ENCODE measurements at regions not wholly inside any gene's neighbourhood (a gene's known extent, or its start where the extent isn't known, plus 50 kb on each side); places are given as distances from the start of the nearest gene placed in this dataset.

GRCh38 chr16:73434621-73435020, 386.7 kb upstream of the ZFHX3 start:
- TF ChIP-seq CTCF (IDR thresholded peaks at IDR 0.05) = no peak
- TF ChIP-seq EP300 (IDR thresholded peaks at IDR 0.05) = no peak
